RWPE1 (cell line): ENCODE measurements at regions not wholly inside any gene's neighbourhood (a gene's known extent, or its start where the extent isn't known, plus 50 kb on each side); places are given as distances from the start of the nearest gene placed in this dataset.

Source experiments
- CTCF ChIA-PET: fragments of 350-600 bp; sonication (Branson Sonifier 250); formaldehyde crosslinking; extraction: SDS; loops from one replicate; lab custom pipeline; 2021; lab: Yijun Ruan, JAX
- POLR2A ChIA-PET: fragments of 400-600 bp; formaldehyde crosslinking; extraction: SDS; loops from one replicate; lab custom pipeline; 2020; ENCODE audit warnings: antibody characterized with exemption; ENCODE audit not compliant: low non-redundant PET; lab: Yijun Ruan, JAX
- DNase-seq: peaks from one replicate; pipeline ENCODE4 v3.0.0; 2012; ENCODE audit warnings: low spot score
- H3K27ac ChIP-seq: fragments of 450-650 bp; 2 replicates; pipeline ENCODE4 v1.5.1; 2017
- CTCF ChIP-seq: fragments of 450-650 bp; conservative IDR thresholded peaks from 2 replicates; pipeline ENCODE4 v1.5.1; 2017; ENCODE audit warnings: low read depth, mild to moderate bottlenecking

GRCh38 chr7:91657483-91658071, 222.9 kb downstream of the MTERF1 start:
- peak; percentile 49 for DNase-seq
- TF ChIP-seq CTCF: no peak
- no peak overlapping the region for H3K27ac ChIP-seq
- ChIA-PET CTCF (no interaction called here), POLR2A (no interaction called here)

GRCh38 chr7:91659096-91659495, 221.4 kb downstream of the MTERF1 start:
- TF ChIP-seq CTCF: no peak
- H3K27ac ChIP-seq: no peak overlapping the region
- POLR2A ChIA-PET: no interaction called here
- no peak for DNase-seq
- CTCF ChIA-PET: no interaction called here

GRCh38 chr7:91660734-91661356, 219.7 kb downstream of the MTERF1 start:
- POLR2A ChIA-PET: no interaction called here
- no peak for DNase-seq
- TF ChIP-seq CTCF: no peak
- CTCF ChIA-PET: no interaction called here
- no peak overlapping the region for H3K27ac ChIP-seq

GRCh38 chr7:91661727-91662126, 218.8 kb downstream of the MTERF1 start:
- H3K27ac ChIP-seq: no peak overlapping the region
- CTCF ChIA-PET: no interaction called here

GRCh38 chr7:91668217-91668616, 212.3 kb downstream of the MTERF1 start:
- no peak for DNase-seq
- POLR2A ChIA-PET: no interaction called here
- no peak for TF ChIP-seq CTCF
- CTCF ChIA-PET: interaction anchor here (0.7 kb wide), 1 partner anchor 89 kb away, joined by 6 read pairs; no protein-coding TSS in a partner anchor
- no peak overlapping the region for H3K27ac ChIP-seq

More at GRCh38 chr7:91661727-91662126, 218.8 kb downstream of the MTERF1 start:
- TF ChIP-seq CTCF: no peak
- no peak for DNase-seq
- POLR2A ChIA-PET: no interaction called here

- H3K27ac ChIP-seq: no peak overlapping the region
- ChIA-PET CTCF (no interaction called here), POLR2A (no interaction called here)
- TF ChIP-seq CTCF: no peak
- DNase-seq: no peak
Measured at GRCh38 chr7:91671245-91671644, 209.3 kb downstream of the MTERF1 start.
